ENCODE measurements at regions not wholly inside any gene's neighbourhood (a gene's known extent, or its start where the extent isn't known, plus 50 kb on each side); places are given as distances from the start of the nearest gene placed in this dataset.

DNA sequence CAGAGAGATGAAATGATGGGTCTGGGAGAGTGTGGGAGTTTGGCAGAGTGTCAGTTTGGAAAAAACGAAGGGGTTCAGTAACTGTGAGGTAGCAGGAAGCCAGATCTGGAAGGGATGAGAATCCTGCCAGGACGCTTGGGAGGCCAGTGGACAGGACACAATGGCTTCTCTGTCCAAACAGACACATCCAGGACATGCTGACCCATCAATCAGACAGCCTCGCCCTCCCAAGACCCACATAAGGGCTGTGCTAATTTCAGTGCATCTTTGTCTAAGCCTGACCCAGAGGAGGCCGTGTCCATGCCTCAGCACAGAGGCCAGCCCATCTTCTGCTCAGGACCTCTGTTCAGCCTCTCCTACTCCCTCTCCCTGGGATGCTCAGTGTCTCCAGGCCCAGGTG, 576.5 kb upstream of the B3GAT1 start:
- ChIA-PET POLR2A (no interaction called here), CTCF (interaction anchor here (0.6 kb wide), 1 partner anchor 173 kb away, joined by 5 read pairs; no protein-coding TSS in a partner anchor)
- H3K4me1 ChIP-seq (ENCODE audit: control insufficient read depth, insufficient read depth, low read length), result no peaks in the 10 kb centered on the region
- no peaks in the 10 kb centered on the region for H3K36me3 ChIP-seq (ENCODE audit: control insufficient read depth in 2 of 2, insufficient read depth in 1 of 2, low read length in 2 of 2)
- no peaks in the 10 kb centered on the region for H3K9me3 ChIP-seq (ENCODE audit: control insufficient read depth, insufficient read depth, low read depth, low read length)
- H3K4me3 ChIP-seq (ENCODE audit: low read depth, low read length), result no peak overlapping the region
- TF ChIP-seq SP2 (tag by site-specific recombination; IDR thresholded peaks at IDR 0.05), result no peak
- no peak for TF ChIP-seq ZNF768 (tag by site-specific recombination; IDR thresholded peaks at IDR 0.05)
- no peak for TF ChIP-seq BCL11A (tag by site-specific recombination; IDR thresholded peaks at IDR 0.05; ENCODE audit: low read depth)
- TF ChIP-seq, protein P1, sequence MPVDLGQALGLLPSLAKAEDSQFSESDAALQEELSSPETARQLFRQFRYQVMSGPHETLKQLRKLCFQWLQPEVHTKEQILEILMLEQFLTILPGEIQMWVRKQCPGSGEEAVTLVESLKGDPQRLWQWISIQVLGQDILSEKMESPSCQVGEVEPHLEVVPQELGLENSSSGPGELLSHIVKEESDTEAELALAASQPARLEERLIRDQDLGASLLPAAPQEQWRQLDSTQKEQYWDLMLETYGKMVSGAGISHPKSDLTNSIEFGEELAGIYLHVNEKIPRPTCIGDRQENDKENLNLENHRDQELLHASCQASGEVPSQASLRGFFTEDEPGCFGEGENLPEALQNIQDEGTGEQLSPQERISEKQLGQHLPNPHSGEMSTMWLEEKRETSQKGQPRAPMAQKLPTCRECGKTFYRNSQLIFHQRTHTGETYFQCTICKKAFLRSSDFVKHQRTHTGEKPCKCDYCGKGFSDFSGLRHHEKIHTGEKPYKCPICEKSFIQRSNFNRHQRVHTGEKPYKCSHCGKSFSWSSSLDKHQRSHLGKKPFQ (tag by site-specific recombination; IDR thresholded peaks at IDR 0.05), result no peak
- TF ChIP-seq, protein P2, sequence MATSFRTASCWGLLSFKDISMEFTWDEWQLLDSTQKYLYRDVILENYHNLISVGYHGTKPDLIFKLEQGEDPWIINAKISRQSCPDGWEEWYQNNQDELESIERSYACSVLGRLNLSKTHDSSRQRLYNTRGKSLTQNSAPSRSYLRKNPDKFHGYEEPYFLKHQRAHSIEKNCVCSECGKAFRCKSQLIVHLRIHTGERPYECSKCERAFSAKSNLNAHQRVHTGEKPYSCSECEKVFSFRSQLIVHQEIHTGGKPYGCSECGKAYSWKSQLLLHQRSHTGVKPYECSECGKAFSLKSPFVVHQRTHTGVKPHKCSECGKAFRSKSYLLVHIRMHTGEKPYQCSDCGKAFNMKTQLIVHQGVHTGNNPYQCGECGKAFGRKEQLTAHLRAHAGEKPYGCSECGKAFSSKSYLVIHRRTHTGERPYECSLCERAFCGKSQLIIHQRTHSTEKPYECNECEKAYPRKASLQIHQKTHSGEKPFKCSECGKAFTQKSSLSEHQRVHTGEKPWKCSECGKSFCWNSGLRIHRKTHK (tag by site-specific recombination; IDR thresholded peaks at IDR 0.05), result no peak
- TF ChIP-seq HOXD13 (CRISPR knock-in tag; IDR thresholded peaks at IDR 0.05; ENCODE audit: borderline replicate concordance), result no peak
- TF ChIP-seq ZBTB21 (tag by site-specific recombination; IDR thresholded peaks at IDR 0.05), result no peak
- TF ChIP-seq GLI4 (tag by site-specific recombination; IDR thresholded peaks at IDR 0.05), result no peak
- TF ChIP-seq ZNF341 (tag by site-specific recombination; IDR thresholded peaks at IDR 0.05; ENCODE audit: low read depth), result no peak
- no peak for TF ChIP-seq ZNF423 (tag by site-specific recombination; IDR thresholded peaks at IDR 0.05)
- no peak for TF ChIP-seq ZNF16 (tag by site-specific recombination; IDR thresholded peaks at IDR 0.05; ENCODE audit: low read depth)
- TF ChIP-seq ZNF132 (tag by site-specific recombination; IDR thresholded peaks at IDR 0.05; ENCODE audit: borderline replicate concordance), result no peak
- no peak for TF ChIP-seq ZNF510 (tag by site-specific recombination; IDR thresholded peaks at IDR 0.05; ENCODE audit: insufficient replicate concordance)
- no peak for TF ChIP-seq ZSCAN16 (tag by site-specific recombination; IDR thresholded peaks at IDR 0.05)
- TF ChIP-seq, protein P3, sequence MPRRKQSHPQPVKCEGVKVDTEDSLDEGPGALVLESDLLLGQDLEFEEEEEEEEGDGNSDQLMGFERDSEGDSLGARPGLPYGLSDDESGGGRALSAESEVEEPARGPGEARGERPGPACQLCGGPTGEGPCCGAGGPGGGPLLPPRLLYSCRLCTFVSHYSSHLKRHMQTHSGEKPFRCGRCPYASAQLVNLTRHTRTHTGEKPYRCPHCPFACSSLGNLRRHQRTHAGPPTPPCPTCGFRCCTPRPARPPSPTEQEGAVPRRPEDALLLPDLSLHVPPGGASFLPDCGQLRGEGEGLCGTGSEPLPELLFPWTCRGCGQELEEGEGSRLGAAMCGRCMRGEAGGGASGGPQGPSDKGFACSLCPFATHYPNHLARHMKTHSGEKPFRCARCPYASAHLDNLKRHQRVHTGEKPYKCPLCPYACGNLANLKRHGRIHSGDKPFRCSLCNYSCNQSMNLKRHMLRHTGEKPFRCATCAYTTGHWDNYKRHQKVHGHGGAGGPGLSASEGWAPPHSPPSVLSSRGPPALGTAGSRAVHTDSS (tag by site-specific recombination; IDR thresholded peaks at IDR 0.05), result no peak
- no peak for TF ChIP-seq ZNF571 (tag by site-specific recombination; IDR thresholded peaks at IDR 0.05)
- no peak for TF ChIP-seq ZFP69B (tag by site-specific recombination; IDR thresholded peaks at IDR 0.05)
- TF ChIP-seq KLF7 (tag by site-specific recombination; IDR thresholded peaks at IDR 0.05; ENCODE audit: borderline replicate concordance), result no peak
- H3K27ac ChIP-seq (ENCODE audit: extremely low read depth, low read depth, low read length), result no peak overlapping the region

DNA sequence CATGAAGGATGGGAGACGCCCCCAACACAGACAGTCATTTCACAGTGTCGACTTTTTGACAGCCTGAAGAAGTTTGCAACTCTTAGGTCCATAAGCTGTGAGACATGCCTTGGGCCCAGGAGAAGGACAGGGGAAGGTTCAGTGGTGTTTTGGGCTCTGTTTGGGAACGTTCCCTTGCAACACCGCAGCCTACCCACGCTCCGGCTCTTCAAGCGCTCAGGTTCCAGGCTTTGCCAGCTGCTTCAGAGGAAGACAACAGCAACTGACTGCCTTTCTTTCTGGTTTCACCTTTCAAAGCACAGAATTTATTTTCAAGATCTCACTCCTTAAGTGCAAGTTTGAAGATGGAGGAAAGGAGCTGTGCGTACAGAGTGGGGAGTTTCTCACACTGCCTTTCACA, 575.8 kb upstream of the B3GAT1 start:
- no peak for TF ChIP-seq ZNF324 (tag by site-specific recombination; IDR thresholded peaks at IDR 0.05)
- TF ChIP-seq ZNF830 (tag by site-specific recombination; IDR thresholded peaks at IDR 0.05; ENCODE audit: low read depth), result no peak
- no peak for TF ChIP-seq SALL2 (tag by site-specific recombination; IDR thresholded peaks at IDR 0.05; ENCODE audit: borderline replicate concordance)
- TF ChIP-seq, protein P4, sequence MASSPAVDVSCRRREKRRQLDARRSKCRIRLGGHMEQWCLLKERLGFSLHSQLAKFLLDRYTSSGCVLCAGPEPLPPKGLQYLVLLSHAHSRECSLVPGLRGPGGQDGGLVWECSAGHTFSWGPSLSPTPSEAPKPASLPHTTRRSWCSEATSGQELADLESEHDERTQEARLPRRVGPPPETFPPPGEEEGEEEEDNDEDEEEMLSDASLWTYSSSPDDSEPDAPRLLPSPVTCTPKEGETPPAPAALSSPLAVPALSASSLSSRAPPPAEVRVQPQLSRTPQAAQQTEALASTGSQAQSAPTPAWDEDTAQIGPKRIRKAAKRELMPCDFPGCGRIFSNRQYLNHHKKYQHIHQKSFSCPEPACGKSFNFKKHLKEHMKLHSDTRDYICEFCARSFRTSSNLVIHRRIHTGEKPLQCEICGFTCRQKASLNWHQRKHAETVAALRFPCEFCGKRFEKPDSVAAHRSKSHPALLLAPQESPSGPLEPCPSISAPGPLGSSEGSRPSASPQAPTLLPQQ (tag by site-specific recombination; IDR thresholded peaks at IDR 0.05), result no peak
- TF ChIP-seq ZNF169 (tag by site-specific recombination; IDR thresholded peaks at IDR 0.05), result no peak
- no peak for TF ChIP-seq ZFP41 (tag by site-specific recombination; IDR thresholded peaks at IDR 0.05; ENCODE audit: borderline replicate concordance)
- TF ChIP-seq ZNF501 (tag by site-specific recombination; IDR thresholded peaks at IDR 0.05), result no peak
- no peak for TF ChIP-seq OVOL3 (tag by site-specific recombination; IDR thresholded peaks at IDR 0.05)
- H3K4me1 ChIP-seq (ENCODE audit: control insufficient read depth, insufficient read depth, low read length), result no peaks in the 10 kb centered on the region
- POLR2A ChIA-PET, result no interaction called here
- no peak overlapping the region for H3K27ac ChIP-seq (ENCODE audit: extremely low read depth, low read depth, low read length)
- no peaks in the 10 kb centered on the region for H3K36me3 ChIP-seq (ENCODE audit: control insufficient read depth in 2 of 2, insufficient read depth in 1 of 2, low read length in 2 of 2)
- no peaks in the 10 kb centered on the region for H3K9me3 ChIP-seq (ENCODE audit: control insufficient read depth, insufficient read depth, low read depth, low read length)
- H3K4me3 ChIP-seq (ENCODE audit: low read depth, low read length), result no peak overlapping the region
- CTCF ChIA-PET, result interaction anchor here (0.6 kb wide), 1 partner anchor 172 kb away, joined by 5 read pairs; no protein-coding TSS in a partner anchor

Data from HEK293 (cell line).